ENCODE measurements at regions not wholly inside any gene's neighbourhood (a gene's known extent, or its start where the extent isn't known, plus 50 kb on each side); places are given as distances from the start of the nearest gene placed in this dataset.

DNA sequence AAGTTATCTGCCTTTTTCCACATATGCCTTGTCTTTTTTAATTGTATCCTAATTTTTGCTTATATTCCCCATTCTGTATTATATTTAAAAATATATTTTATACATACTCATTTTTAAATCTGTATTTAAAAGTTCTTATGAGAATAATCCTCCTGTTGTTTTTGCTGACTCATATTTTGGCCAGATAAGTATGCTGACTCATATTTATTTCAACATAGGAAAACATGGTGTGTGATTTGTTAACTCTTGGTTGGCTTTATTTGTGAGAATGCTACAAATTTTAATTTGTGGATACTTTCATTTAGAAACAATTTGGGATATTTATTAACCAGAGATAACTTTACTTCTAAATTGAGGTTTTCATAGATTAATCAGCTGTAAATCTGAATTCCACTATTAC, 587.7 kb downstream of the CPS1 start:
- TF ChIP-seq, protein P1, sequence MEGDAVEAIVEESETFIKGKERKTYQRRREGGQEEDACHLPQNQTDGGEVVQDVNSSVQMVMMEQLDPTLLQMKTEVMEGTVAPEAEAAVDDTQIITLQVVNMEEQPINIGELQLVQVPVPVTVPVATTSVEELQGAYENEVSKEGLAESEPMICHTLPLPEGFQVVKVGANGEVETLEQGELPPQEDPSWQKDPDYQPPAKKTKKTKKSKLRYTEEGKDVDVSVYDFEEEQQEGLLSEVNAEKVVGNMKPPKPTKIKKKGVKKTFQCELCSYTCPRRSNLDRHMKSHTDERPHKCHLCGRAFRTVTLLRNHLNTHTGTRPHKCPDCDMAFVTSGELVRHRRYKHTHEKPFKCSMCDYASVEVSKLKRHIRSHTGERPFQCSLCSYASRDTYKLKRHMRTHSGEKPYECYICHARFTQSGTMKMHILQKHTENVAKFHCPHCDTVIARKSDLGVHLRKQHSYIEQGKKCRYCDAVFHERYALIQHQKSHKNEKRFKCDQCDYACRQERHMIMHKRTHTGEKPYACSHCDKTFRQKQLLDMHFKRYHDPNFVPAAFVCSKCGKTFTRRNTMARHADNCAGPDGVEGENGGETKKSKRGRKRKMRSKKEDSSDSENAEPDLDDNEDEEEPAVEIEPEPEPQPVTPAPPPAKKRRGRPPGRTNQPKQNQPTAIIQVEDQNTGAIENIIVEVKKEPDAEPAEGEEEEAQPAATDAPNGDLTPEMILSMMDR (conservative IDR thresholded peaks at IDR 0.05; ENCODE audit: low read depth, low read length), result no peak
- no peak overlapping the region for H3K4me3 ChIP-seq (ENCODE audit: low read depth, low read length)
- DNase-seq (ENCODE audit: low read depth), result no peak

DNA sequence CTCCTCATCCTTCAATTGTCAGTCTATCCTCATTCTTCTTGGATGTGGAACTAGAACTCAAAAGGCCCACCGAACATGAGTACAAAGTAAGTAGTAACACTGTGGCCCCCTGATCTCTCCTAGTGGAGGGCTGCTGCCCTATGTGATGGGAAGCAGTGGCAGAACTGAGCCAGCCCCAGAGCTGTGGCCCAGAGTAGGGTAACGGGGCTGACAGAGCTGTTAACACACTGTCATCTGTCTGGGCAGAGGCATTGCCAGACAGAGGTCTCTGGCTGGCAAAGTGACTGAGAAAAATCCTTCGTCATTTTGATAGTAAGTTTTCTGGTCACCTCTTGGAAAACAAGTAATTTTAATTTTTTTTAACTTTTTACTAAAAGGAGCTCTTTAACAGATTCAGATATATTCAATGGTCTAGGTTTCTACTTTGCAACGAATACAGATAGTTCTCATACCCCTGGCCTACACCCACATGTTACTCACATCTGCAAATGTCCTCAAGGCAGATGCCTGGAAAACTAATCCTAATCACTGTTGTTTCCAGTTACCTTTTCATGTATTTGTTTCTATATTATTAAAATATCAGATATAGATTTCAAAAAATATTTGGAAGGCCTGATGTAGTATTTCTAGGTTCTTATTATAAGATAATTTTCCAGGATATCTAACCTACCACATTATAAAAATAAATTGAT, 588.7 kb downstream of the CPS1 start:
- no peak overlapping the region for H3K4me3 ChIP-seq (ENCODE audit: low read depth, low read length)
- TF ChIP-seq, protein P1 (conservative IDR thresholded peaks at IDR 0.05; ENCODE audit: low read depth, low read length), result no peak
- no peak for DNase-seq (ENCODE audit: low read depth)

DNA sequence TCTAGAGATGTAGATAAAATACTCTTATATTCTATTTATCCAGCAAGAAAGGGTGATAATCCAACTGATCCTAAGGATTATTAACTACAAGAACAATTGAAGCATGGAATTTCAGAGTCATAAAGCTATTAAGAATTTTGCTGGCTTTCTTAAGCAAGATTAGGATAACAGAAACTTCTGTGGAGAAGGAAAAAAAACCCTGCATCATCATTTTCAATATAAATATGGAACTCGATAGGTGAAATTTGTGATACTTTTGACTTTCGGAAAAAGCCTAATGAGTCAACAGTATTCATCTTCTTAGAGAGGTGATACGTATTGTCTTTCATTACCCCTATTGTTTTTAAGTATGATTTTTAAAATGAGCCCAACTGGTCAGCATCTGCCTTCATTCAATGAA, 593.3 kb downstream of the CPS1 start:
- TF ChIP-seq, protein P1 (conservative IDR thresholded peaks at IDR 0.05; ENCODE audit: low read depth, low read length), result no peak
- no peak overlapping the region for H3K4me3 ChIP-seq (ENCODE audit: low read depth, low read length)
- DNase-seq (ENCODE audit: low read depth), result no peak

DNA sequence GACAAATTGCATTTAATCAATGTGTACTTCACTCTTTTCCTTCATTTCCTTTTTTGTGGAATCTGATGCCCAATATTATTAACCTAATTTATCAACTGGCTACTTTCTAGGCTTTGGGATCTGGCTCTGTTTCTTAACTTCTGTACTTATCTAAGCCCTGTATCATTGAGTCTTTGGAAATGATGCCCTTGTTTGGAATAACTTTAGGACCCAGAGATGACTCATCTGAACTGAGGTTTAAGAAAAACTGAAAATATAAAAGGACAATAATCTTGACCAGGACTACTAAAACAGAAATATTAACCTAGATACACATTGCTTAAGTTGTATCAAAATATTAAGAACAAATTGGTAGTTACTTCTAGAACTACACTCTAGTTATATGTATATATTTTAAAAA, 600.8 kb downstream of the CPS1 start:
- no peak for DNase-seq (ENCODE audit: low read depth)
- H3K4me3 ChIP-seq (ENCODE audit: low read depth, low read length), result no peak overlapping the region
- TF ChIP-seq, protein P1 (conservative IDR thresholded peaks at IDR 0.05; ENCODE audit: low read depth, low read length), result no peak

DNA sequence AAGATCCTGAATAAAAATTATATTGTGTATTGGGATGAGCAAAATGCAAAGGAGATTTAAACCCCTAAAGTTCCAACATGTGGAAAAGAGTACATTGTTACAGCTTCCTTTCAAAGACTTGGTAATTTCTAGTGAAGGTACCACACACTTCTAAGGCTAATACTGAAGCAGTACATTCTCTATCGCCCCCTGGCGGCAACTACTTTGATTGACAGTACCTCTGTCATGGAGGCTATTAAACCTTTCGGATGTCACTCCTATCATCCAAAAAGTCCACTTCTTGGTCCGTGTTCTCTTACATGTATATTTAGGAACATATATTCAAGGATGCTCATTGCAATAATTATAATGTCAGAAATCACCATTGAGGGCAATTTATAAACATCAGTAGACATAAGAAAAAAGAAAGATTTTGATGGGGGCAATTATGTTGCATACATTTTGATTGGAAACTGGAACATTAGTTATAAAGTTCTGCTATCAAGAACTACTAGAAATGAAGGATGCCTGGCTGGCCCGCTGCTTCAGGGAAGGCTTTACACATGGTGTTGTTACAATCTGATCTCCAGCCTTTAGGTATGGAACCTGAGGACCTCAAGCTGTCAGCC, 601.6 kb downstream of the CPS1 start:
- DNase-seq (ENCODE audit: low read depth), result no peak
- TF ChIP-seq, protein P1 (conservative IDR thresholded peaks at IDR 0.05; ENCODE audit: low read depth, low read length), result peak; percentile 94
- no peak overlapping the region for H3K4me3 ChIP-seq (ENCODE audit: low read depth, low read length)

DNA sequence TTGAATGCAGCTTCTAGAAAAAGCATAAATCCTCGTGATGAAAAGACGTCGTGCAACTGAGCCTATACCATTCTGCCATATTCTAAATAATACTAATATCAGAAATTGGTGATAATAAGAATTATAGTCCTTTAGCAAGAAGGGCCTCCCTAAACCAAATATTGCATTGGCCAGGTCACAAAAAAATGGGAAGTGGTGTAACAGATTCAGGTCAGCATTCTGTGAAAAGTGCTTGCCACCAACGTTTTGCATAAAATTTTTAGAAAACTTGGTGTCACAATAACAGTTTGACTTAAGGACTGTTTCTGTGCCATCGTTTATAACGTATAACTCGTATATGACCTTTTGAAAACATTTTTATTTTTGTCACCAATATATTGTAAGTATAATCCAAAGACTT, 603.6 kb downstream of the CPS1 start:
- DNase-seq (ENCODE audit: low read depth), result no peak
- no peak overlapping the region for H3K4me3 ChIP-seq (ENCODE audit: low read depth, low read length)
- TF ChIP-seq, protein P1 (conservative IDR thresholded peaks at IDR 0.05; ENCODE audit: low read depth, low read length), result no peak

DNA sequence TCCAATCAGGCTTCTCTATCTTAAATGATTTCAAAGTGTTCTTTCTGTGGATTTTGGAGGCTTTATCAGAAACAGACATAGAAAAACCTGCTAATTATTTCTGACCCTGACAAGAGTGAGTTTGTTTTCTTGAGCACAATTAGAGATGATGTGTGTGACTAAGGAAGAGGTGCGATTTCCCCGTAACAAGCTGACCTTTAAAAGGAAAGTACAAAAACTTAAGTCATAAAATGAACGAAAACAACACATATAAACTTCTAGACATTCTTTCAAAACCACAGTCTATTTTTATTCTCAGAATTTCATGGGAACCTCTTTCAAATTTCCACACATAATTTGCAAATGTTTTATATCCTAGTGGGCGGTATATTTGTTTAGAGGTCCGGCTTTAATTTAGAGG, 604.8 kb downstream of the CPS1 start:
- H3K4me3 ChIP-seq (ENCODE audit: low read depth, low read length), result no peak overlapping the region
- TF ChIP-seq, protein P1 (conservative IDR thresholded peaks at IDR 0.05; ENCODE audit: low read depth, low read length), result no peak
- no peak for DNase-seq (ENCODE audit: low read depth)
